SK-N-SH (cell line): ENCODE measurements at regions not wholly inside any gene's neighbourhood (a gene's known extent, or its start where the extent isn't known, plus 50 kb on each side); places are given as distances from the start of the nearest gene placed in this dataset.

Experiments used
- CTCF ChIA-PET: fragments of 300-600, 350-600 bp; formaldehyde crosslinking; extraction: SDS; loops from one replicate; lab custom pipeline; 2021; lab: Yijun Ruan, JAX
- POLR2A ChIA-PET: fragments of 350-600 bp; sonication (Branson Sonifier 250); formaldehyde crosslinking; extraction: SDS; loops from one replicate; lab custom pipeline; 2020; ENCODE audit warnings: antibody characterized with exemption, inconsistent platforms; lab: Yijun Ruan, JAX
- DNase-seq: peaks from one replicate; pipeline ENCODE4 v3.0.0; 2012
- H2AFZ ChIP-seq: fragments of 200-600 bp; sonication (generic); 2 replicates; pipeline ENCODE4 v1.8.1; 2016; ENCODE audit warnings: antibody characterized with exemption, mild to moderate bottlenecking, low read depth
- H3F3A ChIP-seq: fragments of 200-600 bp; sonication (generic); replicated peaks from 2 replicates; pipeline ENCODE3; 2016; ENCODE audit warnings: antibody characterized with exemption, mild to moderate bottlenecking; ENCODE audit not compliant: insufficient read depth
- H3K27ac ChIP-seq, 2 experiments: fragments of 200-500 bp in 1 of 2; fragments of 200-600 bp in 1 of 2; sonication (Bioruptor generic) in 1 of 2; sonication (generic), shearing (Covaris generic) in 1 of 2; 2 replicates each; pipeline versions ENCODE4 v1.5.1 to v1.6.1; 2014 to 2016; ENCODE audit warnings: low read depth in 2 of 2, inconsistent platforms in 1 of 2, low read length in 1 of 2, mild to moderate bottlenecking in 1 of 2, mixed read lengths in 1 of 2
- H3K27me3 ChIP-seq: fragments of 200-600 bp; sonication (generic), shearing (Covaris generic); 2 replicates; pipeline ENCODE4 v1.6.1; 2016; ENCODE audit warnings: mixed run types; ENCODE audit not compliant: insufficient read depth
- H3K36me3 ChIP-seq, 2 experiments: fragments of 200-500 bp in 1 of 2; fragments of 200-600 bp in 1 of 2; sonication (Bioruptor generic) in 1 of 2; sonication (generic) in 1 of 2; replicated peaks in 1 of 2; 2 replicates each; pipeline versions ENCODE3 to v1.5.1; 2014 to 2016; ENCODE audit warnings: low read length in 1 of 2, mild to moderate bottlenecking in 1 of 2; ENCODE audit not compliant: insufficient read depth in 2 of 2, control insufficient read depth in 1 of 2
- H3K4me1 ChIP-seq, 2 experiments: fragments of 200-500 bp in 1 of 2; fragments of 200-600 bp in 1 of 2; sonication (Bioruptor generic) in 1 of 2; sonication (generic), shearing (Covaris generic) in 1 of 2; 2 replicates each; pipeline versions ENCODE4 v1.5.1 to v1.6.1; 2014 to 2016; ENCODE audit warnings: low read depth in 1 of 2, low read length in 1 of 2, mixed run types in 1 of 2; ENCODE audit not compliant: insufficient read depth in 2 of 2, control insufficient read depth in 1 of 2
- H3K4me2 ChIP-seq: fragments of 200-600 bp; sonication (generic), shearing (Covaris generic); 2 replicates; pipeline ENCODE4 v1.6.1; 2017; ENCODE audit warnings: mixed run types
- H3K4me3 ChIP-seq, 2 experiments: fragments of 200-500 bp in 1 of 2; fragments of 200-600 bp in 1 of 2; sonication (Bioruptor generic) in 1 of 2; sonication (generic), shearing (Covaris generic) in 1 of 2; 2 replicates each; pipeline versions ENCODE4 v1.5.1 to v1.8.1; 2014 to 2016; ENCODE audit warnings: low read depth in 2 of 2, inconsistent platforms in 1 of 2, low read length in 1 of 2, mild to moderate bottlenecking in 1 of 2, mixed read lengths in 1 of 2, moderate library complexity in 1 of 2
- H3K79me2 ChIP-seq: fragments of 200-600 bp; sonication (generic); 2 replicates; pipeline ENCODE4 v1.8.1; 2017; ENCODE audit warnings: mild to moderate bottlenecking; ENCODE audit not compliant: insufficient read depth
- H3K9ac ChIP-seq: fragments of 200-600 bp; sonication (generic); 2 replicates; pipeline ENCODE4 v1.6.1; 2017; ENCODE audit warnings: mixed run types
- H3K9me2 ChIP-seq: fragments of 200-600 bp; sonication (generic); 2 replicates; pipeline ENCODE4 v1.6.1; 2017; ENCODE audit warnings: mixed run types
- H3K9me3 ChIP-seq: fragments of 200-600 bp; sonication (generic); 2 replicates; pipeline ENCODE4 v1.6.1; 2017; ENCODE audit warnings: mixed run types, mild to moderate bottlenecking, moderate library complexity
- H4K20me1 ChIP-seq: fragments of 200-600 bp; sonication (generic); 2 replicates; pipeline ENCODE4 v1.6.1; 2017; ENCODE audit warnings: mild to moderate bottlenecking, mixed run types; ENCODE audit not compliant: insufficient read depth
- CHD2 ChIP-seq: fragments of 150-350 bp; IDR thresholded peaks from 2 replicates; pipeline ENCODE4 v1.6.1; 2018; ENCODE audit warnings: low read length; ENCODE audit not compliant: partially characterized antibody
- CTCF ChIP-seq: fragments of 200-600 bp; sonication (generic); IDR thresholded peaks from 2 replicates; pipeline ENCODE4 v1.6.1; 2017; ENCODE audit warnings: antibody characterized with exemption, mild to moderate bottlenecking, moderate library complexity
- ELF1 ChIP-seq: IDR thresholded peaks from 2 replicates; pipeline ENCODE4 v1.4.0; 2012
- EP300 ChIP-seq, 2 experiments: IDR thresholded peaks; 2 replicates each; pipeline versions ENCODE4 v1.4.0 to v1.6.1; 2012; ENCODE audit warnings: borderline replicate concordance in 1 of 2, low read depth in 1 of 2, low read length in 1 of 2
- GABPA ChIP-seq: IDR thresholded peaks from 2 replicates; pipeline ENCODE4 v1.4.0; 2012; ENCODE audit warnings: low read depth, mild to moderate bottlenecking
- GATA2 ChIP-seq: sonication (generic); formaldehyde crosslinking; IDR thresholded peaks from 2 replicates; pipeline ENCODE4 v1.5.0; 2020; ENCODE audit warnings: mild to moderate bottlenecking, missing genetic modification reagents
- IRF3 ChIP-seq: fragments of 150-350 bp; IDR thresholded peaks from 2 replicates; pipeline ENCODE4 v1.6.1; 2016; ENCODE audit warnings: mild to moderate bottlenecking, low read depth, low read length
- JUND ChIP-seq: IDR thresholded peaks from 2 replicates; pipeline ENCODE4 v1.4.0; 2012
- MEF2A ChIP-seq: IDR thresholded peaks from 2 replicates; pipeline ENCODE4 v1.4.0; 2012; ENCODE audit warnings: low read depth, borderline replicate concordance
- PBX3 ChIP-seq: IDR thresholded peaks from 2 replicates; pipeline ENCODE4; 2012
- RCOR1 ChIP-seq: fragments of 150-350 bp; IDR thresholded peaks from 2 replicates; pipeline ENCODE4 v1.6.1; 2017; ENCODE audit warnings: antibody characterized with exemption, low read length
- TF ChIP-seq, protein P1 (sequence below): IDR thresholded peaks from 2 replicates; pipeline ENCODE4 v1.6.1; 2012; ENCODE audit warnings: mild to moderate bottlenecking, low read depth, low read length, moderate library complexity
- TF ChIP-seq, protein P2 (sequence below): fragments of 150-350 bp; IDR thresholded peaks from 2 replicates; pipeline ENCODE4 v1.6.1; 2017; ENCODE audit warnings: antibody characterized with exemption, low read length, low read depth, borderline replicate concordance

GRCh38 chr6:139547804-139548203, 173.4 kb upstream of the CITED2 start:
- H3K4me2 ChIP-seq = no peak overlapping the region
- H3K9me3 ChIP-seq = no peaks in the 10 kb centered on the region
- H3K27me3 ChIP-seq = no peaks in the 10 kb centered on the region
- H3K9ac ChIP-seq = no peak overlapping the region
- no peaks in the 10 kb centered on the region for H4K20me1 ChIP-seq
- no peaks in the 10 kb centered on the region for H3K79me2 ChIP-seq
- no peak for DNase-seq
- no peak overlapping the region for H3K4me3 ChIP-seq
- ChIA-PET POLR2A (no interaction called here), CTCF (no interaction called here)
- no peaks in the 10 kb centered on the region for H3K9me2 ChIP-seq
- peak overlapping the region; percentile 40 to 77; a peak in 3 of 4 replicates for H3K27ac ChIP-seq
- H3K4me1 ChIP-seq = peaks cover 0 to 34% of the 10 kb centered on the region in 2 experiments; a peak in 2 of 4 replicates
- H3K36me3 ChIP-seq = no peaks in the 10 kb centered on the region
- peaks cover 4% of the 10 kb centered on the region for H3F3A ChIP-seq
- TF ChIP-seq GABPA (no peak), MEF2A (no peak), IRF3 (no peak), CTCF (no peak), RCOR1 (no peak), CHD2 (no peak), GATA2 (CRISPR knock-in tag) (no peak), JUND (no peak), EP300 (IDR thresholded peaks at IDR 0.05; ENCODE audit: borderline replicate concordance in 1 of 2, low read depth in 1 of 2, low read length in 1 of 2) (no peak), ELF1 (no peak), PBX3 (no peak)
- TF ChIP-seq, protein P1, sequence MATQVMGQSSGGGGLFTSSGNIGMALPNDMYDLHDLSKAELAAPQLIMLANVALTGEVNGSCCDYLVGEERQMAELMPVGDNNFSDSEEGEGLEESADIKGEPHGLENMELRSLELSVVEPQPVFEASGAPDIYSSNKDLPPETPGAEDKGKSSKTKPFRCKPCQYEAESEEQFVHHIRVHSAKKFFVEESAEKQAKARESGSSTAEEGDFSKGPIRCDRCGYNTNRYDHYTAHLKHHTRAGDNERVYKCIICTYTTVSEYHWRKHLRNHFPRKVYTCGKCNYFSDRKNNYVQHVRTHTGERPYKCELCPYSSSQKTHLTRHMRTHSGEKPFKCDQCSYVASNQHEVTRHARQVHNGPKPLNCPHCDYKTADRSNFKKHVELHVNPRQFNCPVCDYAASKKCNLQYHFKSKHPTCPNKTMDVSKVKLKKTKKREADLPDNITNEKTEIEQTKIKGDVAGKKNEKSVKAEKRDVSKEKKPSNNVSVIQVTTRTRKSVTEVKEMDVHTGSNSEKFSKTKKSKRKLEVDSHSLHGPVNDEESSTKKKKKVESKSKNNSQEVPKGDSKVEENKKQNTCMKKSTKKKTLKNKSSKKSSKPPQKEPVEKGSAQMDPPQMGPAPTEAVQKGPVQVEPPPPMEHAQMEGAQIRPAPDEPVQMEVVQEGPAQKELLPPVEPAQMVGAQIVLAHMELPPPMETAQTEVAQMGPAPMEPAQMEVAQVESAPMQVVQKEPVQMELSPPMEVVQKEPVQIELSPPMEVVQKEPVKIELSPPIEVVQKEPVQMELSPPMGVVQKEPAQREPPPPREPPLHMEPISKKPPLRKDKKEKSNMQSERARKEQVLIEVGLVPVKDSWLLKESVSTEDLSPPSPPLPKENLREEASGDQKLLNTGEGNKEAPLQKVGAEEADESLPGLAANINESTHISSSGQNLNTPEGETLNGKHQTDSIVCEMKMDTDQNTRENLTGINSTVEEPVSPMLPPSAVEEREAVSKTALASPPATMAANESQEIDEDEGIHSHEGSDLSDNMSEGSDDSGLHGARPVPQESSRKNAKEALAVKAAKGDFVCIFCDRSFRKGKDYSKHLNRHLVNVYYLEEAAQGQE = no peak
- TF ChIP-seq, protein P2, sequence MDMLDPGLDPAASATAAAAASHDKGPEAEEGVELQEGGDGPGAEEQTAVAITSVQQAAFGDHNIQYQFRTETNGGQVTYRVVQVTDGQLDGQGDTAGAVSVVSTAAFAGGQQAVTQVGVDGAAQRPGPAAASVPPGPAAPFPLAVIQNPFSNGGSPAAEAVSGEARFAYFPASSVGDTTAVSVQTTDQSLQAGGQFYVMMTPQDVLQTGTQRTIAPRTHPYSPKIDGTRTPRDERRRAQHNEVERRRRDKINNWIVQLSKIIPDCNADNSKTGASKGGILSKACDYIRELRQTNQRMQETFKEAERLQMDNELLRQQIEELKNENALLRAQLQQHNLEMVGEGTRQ = no peak
- peak overlapping the region; percentile 22; the same call in 1 of the 2 replicates for H2AFZ ChIP-seq
